Islet precursor cell (in vitro differentiated cells): ENCODE measurements at regions not wholly inside any gene's neighbourhood (a gene's known extent, or its start where the extent isn't known, plus 50 kb on each side); places are given as distances from the start of the nearest gene placed in this dataset.
"Not testable (repeated sequence)": the region's sequence is repeated elsewhere in the genome, so short reads cannot be mapped to it uniquely, and the experiment has no call there.

Source experiments
- DNase-seq: peaks from one replicate; pipeline ENCODE4 v3.0.0-alpha.2; 2018

DNA sequence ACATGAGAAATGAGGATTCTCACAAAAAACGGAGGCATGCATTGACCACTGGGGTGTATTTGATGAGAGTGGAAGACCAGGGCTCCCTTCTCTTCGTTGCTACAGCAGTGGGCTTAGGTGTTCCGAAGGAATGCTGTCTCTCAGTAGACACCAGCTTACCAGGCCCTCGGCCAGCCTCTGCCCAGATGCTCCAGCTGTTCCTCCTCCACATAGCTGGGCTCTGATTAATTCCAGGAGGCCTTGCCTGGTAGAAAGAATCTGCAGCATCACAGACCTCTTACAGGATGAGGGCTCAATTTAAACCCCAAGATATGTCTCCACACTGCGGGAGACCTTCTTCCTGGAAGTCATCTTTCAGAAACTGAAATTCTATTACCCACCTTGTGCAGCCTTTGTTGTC lies 346.6 kb upstream of the TENM3 start:
- DNase-seq, result peak; percentile 54

DNA sequence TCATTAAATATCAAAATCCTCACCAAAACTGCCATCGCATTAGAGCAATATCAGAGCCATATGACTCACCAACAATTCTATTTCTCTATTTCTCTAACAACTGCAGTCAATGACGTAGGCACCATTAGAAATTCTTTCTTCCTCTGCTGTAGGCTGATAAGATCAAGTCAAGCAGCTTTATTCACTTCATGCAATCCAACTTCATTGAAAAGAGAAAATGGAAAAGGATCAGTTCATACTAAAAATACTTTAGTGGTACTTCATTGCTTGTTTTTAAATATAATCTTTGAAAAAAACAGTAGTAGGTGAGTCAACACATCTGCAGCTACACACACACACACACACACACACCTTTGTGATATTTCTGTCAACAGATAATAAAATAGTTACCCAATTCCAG lies 345.3 kb upstream of the TENM3 start:
- no peak for DNase-seq

DNA sequence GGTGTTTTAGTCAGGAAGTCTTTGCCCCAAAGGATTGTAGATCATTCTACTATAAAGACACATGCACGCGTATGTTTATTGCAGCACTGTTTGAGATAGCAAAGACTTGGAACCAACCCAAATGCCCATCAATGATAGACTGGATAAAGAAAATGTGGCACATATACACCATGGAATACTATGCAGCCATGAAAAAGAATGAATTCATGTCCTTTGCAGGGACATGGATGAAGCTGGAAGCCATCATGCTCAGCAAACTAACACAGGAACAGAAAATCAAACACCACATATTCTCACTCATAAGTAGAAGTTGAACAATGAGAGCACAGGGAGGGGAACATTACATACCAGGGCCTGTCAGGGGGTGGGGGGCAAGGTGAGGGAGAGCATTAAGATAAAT lies 340.8 kb upstream of the TENM3 start:
- not testable (repeated sequence) for DNase-seq

DNA sequence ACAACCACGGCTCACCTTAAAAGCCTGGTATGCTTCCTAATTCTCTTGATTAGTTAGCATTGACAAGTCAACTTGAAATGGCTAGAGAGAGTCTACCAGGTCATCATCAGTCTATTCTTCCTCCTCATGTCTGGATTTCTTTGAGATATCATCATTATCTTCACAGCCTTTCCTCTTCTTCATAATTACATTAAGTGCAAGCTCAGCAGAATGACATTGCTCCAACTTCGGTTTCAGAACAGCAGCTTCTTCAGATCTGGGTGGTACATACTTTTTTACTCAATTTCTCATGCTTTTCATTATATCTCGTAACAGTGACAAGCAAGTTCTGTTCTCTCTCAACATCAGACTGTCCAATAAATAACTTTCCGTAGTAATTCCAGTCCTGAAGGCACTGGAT lies 337.5 kb upstream of the TENM3 start:
- DNase-seq, result no peak

DNA sequence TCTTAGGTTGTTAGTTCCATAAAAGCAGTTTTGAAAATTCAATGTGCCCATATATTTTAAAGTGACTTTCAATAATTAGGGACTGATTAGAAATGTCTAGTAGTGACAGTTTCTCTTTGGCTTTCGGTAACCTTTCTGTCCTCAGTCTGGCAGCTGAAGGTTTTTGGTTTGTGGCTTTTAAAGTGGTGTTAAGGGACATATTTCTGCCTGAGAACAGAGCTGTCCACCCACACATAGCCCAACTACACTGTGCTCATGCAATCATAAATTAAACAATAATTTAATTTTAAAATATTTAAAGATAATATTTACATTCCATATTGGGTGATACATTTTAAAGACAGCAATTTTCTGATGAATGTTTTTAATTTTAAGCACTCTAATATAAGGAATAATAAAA lies 335.0 kb upstream of the TENM3 start:
- DNase-seq, result no peak

DNA sequence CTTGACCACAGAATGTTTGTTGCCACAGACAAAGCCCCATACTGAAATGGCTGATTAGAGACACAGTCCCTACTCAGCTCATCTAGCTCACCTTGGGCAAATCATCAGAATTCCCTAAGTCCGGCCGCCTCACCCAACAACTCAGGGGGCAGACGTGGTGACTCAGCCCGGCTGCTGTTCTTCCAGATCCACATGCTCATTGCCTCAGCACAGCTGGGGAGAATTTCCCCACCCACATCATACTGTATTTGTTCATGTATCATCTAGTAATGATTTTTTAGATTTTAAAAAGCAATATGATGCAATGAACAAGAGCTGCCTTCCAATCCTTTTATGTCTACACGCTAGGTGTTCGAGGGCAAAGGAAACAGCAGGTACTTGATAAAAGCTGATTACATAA lies 333.8 kb upstream of the TENM3 start:
- peak; percentile 84 for DNase-seq

DNA sequence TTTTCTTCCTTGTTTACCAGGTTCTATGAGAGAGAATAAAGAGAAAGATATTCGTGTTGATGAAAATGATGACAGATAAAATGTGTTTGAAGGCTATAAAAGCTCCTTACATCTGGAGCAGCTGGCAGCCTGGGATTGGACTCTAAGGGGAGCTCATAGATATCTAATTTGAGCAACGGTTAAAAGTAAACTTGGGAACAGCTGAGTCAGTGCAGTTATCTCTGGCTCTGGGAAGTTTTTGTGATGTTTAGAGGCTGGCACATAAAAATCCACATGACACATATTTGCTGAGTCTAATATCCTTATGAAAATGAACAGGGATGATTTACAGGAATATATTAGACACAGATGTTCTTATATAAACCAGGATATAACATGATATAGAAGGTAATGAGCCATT lies 331.8 kb upstream of the TENM3 start:
- no peak for DNase-seq

DNA sequence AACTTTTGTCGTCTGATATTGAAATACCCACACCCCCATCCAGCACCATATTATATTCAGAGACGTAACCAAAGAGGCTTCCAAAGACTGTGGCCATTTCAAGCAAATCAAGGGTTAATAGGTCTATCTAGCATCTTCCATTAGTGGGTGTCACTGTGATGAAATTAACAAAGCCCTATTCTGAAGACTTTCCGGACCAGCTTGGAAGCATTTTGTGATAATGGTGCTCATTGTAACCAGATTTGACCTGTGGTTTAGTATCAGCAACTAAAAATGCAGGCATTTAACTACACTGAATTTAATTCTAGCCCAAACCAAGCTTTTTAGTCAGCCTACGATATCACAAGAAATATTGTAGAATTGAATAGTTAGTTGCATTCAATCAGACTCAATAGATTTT lies 309.7 kb upstream of the TENM3 start:
- no peak for DNase-seq

DNA sequence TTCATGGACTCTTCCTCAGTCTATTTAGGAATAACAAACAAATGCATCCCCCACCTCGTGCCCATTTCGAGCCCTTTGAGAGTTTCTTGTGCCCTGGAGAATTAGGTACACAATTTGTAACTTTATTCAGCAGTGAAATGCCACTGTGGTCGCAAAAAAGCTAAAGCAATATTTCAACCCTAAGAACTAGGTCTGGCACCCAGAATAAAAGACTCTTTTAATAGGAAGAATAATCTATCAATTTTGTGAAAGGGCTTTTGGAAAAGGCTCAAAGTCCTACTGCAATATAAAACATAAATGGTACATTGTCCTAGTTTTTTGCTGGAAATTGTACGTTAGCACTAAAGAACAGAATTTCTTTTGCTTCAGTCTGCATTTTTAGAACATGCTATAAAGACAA lies 304.6 kb upstream of the TENM3 start:
- no peak for DNase-seq

DNA sequence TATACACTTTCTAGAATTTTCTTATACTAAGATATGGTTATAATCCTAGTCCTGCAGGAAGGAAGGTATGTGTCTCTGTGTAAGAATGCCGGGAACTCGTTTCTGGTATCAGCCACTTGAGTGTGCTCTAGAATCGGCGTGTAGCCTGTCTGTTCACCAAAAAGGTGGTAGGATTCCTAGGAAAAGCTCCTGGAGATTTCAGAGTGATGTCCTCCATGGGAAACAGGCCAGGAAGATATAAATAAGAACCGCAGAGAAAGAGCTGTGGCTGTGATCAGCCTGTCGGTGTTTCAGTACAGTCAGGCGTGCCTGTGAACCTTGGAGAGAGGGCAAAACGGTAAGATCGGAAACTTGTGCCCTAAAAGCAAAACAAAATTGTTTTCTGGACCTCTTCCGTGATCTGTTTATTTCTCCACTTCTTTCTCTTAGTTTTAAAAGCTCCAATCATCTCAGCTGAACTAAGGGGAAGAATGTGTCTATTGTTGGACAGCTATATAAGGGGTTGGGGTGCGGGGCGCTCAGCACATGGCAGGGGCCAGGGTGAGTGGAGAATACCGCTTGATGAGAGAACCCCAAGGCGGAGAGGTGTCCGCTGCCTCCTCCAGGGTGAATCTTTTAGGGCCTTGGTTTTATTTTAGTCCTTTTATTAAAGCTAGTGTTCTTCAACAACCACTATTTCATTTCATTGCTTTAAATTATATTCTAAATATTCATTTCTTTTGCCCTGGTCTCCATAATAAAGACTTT lies 303.8 kb upstream of the TENM3 start:
- DNase-seq, result no peak

DNA sequence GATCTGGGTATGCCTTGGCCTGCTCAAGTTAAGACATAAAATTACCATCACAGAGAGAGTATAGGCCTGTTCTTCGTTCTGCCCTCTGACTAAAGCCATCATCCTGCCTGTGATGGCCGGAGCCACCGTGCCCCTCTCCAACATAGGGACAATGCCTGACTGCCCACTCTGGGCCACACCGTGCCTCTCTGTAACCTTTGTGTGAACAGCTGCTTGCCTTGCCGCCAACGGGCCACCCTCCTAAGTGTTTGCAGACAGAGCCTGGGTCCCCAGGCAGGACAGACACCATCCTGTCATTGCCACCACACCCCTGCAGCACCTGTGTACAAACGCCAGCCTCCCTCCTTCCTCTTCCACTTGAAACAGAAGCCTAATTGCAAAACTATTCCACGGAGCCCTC lies 298.7 kb upstream of the TENM3 start:
- no peak for DNase-seq

DNA sequence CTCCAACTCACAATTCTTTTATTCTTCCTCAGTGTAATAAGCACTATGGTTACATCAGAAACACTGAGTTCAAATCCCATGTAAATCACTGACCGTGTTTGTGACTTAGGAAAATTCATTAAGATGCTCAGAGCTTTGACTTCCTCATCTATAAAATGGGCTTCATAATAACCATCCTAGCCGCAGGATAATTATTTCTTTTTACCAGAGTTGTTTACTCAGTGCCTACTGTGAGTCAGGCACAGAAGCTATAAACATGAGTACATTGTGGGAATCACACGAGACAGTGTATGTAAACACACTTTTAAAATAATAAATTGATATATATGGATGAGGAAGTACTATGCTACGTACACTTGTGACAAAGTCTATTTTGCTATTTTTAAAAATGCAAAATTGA lies 296.3 kb upstream of the TENM3 start:
- no peak for DNase-seq

DNA sequence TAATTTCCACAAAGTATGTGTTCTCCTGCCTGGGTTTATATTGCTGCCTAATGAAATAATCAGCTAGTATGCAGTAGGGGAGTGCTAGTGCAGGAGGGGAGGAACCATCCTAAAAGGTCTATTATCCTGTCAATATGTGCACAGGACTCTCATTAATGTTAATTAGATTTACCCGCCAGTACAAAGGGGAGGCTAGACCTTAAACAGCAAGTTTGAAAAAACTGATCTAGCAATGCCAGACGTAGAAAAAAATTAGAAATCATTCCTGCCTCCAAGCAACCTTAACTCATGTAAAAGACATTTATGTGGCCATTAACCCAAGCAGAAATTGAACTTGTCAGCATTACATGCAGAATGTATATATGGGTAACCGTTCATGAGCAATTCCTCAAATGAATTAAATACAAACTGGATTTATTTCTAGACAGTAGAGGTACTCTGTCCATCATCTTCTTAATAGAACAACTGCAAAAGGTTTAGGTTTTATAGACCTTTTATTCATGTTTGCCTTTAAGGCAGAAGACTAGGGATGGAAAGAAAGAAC lies 294.3 kb upstream of the TENM3 start:
- DNase-seq, result no peak

DNA sequence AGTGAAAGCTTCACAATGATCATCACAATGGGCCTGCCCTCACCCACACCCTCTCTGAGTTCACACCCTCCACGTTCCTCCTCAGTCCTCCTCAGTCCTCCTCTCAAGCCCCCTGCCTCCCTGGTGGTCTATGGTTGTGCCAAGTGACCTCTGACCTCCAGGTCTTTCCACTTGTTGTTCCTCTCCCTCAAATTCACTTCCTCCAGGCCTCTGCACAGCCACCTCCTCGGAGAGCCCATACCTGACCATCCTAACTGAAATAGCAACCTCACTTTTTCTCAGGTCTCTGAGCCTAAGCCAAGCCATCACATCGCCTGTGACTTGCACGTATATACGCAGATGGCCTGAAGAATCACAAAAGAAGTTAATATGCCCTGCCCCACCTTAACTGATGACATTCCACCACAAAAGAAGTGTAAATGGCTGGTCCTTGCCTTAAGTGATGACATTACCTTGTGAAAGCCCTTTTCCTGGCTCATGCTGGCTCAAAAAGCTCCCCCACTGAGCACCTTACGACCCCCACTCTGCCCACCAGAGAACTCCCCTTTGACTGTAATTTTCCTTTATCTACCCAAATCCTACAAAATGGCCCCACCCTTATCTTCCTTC lies 293.4 kb upstream of the TENM3 start:
- DNase-seq, result no peak

DNA sequence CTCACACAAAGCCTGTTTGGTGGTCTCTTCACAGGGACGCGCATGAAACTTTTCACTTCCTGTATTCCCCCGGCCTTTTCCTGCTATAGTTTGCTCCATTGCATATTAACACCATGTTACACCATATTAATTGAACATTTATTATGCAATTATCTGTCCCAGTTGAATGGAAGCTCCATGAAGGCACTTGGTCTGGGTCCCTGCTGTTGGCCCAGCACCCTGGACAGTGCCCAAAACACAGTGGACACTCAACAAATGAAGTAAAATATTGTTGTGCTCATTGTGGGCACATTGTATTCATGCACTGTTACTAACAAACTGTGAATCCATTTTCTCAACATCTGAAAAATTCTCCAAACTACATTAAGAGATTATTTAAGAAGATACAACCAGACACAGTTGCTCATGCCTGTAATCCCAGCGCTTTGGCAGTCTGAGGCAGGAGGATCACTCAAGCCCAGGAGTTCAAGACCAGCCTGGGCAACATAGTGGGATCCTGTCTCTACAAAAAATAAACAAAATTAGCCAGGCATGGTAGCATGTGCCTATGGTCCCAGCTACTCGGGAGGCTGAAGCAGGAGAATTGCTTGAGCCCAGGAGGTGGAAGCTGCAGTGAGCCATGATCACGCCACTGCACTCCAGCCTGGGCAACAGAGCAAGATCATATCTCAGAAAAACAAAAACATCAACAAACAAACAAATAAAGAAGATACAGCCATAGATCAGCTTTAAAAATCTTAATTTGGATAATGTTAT lies 292.7 kb upstream of the TENM3 start:
- no peak for DNase-seq

DNA sequence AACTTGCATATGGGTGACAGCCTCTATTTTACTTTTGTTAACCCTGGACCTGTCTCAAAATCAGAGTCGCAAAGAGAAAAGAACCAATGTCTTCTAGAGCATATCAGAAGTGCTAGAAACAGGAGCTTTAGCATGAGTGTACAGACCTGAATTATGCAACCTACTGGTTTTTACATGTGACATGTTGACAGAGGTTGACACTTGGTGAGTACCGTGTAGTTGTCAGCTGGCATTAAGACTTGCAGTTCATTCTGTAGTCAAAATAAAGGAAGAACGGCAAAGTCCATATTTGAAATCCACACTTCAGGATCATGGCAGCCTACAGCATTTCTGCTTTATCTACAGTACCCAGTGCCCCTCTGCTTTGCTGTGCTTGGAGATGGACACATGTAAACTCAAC lies 291.9 kb upstream of the TENM3 start:
- no peak for DNase-seq

DNA sequence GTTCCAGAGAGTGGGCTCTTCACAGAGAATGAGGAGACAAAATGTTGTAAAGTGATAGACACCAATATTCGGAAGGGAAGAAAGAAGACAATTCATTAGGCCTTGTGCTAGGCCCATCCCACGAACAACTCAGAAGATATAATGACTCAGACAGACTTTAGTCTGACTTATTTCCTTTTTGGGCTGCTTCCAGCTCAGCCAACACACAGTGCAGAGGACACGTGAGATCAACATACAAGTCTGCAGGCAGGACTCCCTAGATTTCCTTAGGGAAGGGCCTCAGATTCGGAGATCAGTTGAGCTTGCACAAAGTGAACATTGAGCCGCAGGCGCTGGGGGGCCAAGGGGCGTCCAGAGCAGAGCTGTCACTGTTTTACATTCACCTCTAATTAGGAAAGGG lies 290.7 kb upstream of the TENM3 start:
- DNase-seq, result peak; percentile 73

DNA sequence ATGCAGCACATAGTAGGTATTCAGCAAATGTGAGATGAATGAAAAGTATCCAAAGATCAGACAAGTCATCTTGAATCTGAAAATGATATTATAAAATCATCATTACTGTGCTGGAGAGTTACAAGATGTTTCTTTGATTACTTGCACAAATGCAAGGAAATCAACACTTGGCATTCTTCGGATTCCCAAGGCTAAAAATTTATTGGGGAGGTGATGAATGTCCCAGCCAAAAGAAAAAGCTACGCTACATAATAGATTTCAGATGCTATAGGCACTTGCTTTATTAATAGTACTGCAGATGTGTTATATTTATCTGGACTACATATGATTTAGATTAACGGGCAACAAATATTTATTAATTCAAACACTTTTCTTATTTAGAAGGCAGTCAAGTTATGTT lies 286.7 kb upstream of the TENM3 start:
- DNase-seq, result no peak

DNA sequence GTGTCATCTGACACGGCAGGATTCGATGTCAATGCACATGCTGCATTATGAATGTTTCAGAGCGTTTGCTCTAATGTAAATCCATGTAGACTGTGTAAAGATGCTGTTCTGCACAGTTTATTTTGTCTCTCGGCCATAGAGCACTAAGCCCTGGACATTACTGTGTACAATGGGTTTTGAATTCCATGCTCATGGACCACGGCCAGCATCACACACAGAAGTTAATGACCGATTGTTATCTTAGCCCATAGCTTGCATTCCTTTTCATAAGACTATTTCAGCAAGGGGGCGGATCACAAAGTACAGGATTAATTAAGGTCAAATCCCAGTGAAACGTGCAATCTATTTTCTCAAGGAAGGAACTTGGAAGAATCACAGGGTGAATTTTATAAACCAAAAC lies 286.1 kb upstream of the TENM3 start:
- DNase-seq, result no peak

DNA sequence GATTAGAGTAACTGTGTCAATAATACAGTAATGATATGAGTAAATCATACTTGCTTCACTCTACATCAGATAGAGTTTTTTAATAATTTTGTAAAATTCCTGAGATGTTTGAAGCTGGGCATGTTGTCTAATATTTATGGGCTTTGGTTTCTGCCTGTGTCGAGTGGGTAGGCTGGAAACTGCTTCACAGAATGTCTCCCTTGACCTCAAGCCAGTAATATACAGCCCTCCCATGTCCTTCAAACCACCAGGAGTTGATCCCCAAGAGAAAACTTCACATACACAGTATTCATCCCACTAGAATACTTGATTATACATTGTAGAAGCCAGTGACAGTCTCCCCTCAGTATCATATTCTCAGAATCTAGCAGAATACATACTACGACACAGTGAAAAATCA lies 284.8 kb upstream of the TENM3 start:
- no peak for DNase-seq

DNA sequence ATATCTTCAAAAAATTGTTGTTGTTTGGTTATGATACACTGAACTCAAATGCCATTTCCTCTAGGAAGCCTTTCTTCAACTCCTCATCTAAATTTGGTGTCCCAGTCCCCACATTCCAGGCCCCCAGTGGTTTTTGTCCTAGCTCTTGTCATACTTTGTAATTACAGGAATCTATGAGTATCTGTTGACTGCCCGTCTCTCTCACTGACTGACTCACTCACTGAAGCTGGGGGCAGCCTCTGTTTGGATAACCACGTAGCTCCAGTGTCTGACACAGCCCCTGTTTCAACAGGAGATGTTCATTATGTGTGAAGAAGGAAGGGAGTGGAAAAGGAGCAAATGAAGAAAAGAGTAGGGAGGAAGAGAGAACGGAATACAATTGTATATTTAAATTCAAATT lies 284.1 kb upstream of the TENM3 start:
- peak; percentile 86 for DNase-seq

DNA sequence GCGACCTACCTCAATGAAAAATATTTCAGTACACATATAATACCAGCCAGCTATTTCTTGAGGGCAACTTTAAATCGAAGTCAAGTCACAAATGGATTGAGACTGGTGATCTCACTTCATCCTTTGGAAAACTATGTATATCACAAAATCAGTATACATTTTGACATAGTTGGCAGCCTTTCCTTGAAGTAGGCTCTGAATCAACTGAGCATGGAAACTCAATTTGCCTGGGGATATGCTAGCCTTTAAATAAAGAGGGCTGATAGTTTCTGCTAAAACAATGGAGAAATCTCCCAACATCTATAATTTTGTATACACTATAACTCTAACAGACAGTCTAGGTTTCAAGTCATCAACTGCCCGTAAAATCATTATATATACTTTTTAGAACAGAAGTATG lies 282.8 kb upstream of the TENM3 start:
- no peak for DNase-seq

DNA sequence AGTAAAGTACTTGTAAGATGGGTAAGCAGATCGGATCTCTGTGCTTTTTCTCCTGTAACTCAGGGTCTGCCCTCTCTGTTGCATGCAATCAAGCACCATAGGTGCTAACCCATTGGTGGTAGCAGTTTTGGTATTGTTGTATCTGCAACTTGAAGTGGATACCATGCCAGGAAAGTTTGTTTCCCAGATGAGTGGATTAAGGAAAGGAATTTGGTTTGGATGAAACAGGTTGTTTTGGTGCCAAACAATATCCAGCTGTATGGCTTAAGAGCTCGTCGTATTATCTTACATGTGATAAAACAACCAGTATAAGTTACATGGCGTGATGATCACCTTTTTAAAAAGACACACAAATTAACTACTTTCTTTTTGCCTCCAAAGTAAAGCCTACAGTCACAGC lies 280.9 kb upstream of the TENM3 start:
- DNase-seq, result no peak

DNA sequence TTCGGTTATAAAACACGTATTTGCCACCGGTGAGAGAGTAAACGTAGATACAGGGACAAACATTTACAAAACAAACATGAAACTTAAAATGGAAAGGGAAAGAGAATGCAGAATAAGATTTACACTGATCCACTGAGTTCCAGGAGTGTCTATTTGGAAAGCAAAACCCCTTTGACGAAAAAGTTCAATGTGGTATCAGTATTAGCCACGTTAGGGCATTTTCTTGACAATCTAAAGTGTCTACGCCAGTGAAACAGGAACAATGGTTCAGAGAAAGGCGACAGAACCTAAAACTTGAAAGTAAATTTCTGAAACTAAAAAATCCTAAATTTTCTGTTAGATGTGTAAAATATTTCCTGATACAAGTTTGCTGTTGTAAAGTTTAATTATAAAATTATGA lies 278.5 kb upstream of the TENM3 start:
- DNase-seq, result no peak
